GM12872 (cell line): ENCODE measurements at regions not wholly inside any gene's neighbourhood (a gene's known extent, or its start where the extent isn't known, plus 50 kb on each side); places are given as distances from the start of the nearest gene placed in this dataset.

Experiments used
- TF ChIP-seq, protein P1 (sequence below): IDR thresholded peaks from 3 replicates; pipeline ENCODE4 v1.5.1; 2011; ENCODE audit warnings: low read depth, mild to moderate bottlenecking, low read length, moderate library complexity; ENCODE audit not compliant: insufficient read depth

DNA sequence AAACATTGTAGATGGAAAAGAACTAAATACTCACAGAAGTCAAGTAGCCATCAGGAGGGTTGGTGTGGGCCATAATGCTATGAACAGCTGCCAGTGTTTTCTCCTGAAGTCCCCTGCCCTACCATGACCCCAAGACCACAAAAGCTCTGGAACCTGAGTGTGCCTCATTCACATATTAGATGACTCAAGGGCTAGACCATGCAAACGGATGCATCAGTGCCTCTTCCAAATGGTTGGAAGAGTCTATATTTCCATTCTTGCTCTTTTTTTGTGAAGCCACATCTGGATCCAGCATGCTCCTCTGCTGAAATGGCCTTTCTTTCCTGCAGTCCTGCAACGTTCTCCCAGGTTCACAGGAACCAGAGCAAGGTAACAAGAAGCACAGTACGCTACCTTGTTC, 136.6 kb upstream of the EPB41L4A start:
- TF ChIP-seq, protein P1, sequence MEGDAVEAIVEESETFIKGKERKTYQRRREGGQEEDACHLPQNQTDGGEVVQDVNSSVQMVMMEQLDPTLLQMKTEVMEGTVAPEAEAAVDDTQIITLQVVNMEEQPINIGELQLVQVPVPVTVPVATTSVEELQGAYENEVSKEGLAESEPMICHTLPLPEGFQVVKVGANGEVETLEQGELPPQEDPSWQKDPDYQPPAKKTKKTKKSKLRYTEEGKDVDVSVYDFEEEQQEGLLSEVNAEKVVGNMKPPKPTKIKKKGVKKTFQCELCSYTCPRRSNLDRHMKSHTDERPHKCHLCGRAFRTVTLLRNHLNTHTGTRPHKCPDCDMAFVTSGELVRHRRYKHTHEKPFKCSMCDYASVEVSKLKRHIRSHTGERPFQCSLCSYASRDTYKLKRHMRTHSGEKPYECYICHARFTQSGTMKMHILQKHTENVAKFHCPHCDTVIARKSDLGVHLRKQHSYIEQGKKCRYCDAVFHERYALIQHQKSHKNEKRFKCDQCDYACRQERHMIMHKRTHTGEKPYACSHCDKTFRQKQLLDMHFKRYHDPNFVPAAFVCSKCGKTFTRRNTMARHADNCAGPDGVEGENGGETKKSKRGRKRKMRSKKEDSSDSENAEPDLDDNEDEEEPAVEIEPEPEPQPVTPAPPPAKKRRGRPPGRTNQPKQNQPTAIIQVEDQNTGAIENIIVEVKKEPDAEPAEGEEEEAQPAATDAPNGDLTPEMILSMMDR: no peak

DNA sequence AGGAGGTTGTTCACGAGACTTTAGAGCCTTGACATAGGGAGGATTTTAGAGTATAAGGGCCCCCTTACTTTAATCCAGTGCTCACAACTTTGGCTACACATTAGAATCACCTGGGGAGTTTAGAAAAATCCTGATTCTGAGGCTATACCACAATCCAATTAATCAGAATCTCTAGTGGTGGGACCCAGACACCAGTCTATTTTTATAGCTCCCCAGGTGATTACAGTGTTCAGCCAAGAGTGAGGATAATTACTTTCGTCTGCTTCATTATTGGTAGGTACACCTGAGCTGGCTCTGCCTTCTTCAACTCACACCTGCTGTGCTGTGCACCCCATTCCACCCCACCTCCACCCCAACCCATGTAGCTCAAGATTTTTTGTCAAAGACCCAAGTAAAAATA, 141.3 kb upstream of the EPB41L4A start:
- TF ChIP-seq, protein P1: no peak

DNA sequence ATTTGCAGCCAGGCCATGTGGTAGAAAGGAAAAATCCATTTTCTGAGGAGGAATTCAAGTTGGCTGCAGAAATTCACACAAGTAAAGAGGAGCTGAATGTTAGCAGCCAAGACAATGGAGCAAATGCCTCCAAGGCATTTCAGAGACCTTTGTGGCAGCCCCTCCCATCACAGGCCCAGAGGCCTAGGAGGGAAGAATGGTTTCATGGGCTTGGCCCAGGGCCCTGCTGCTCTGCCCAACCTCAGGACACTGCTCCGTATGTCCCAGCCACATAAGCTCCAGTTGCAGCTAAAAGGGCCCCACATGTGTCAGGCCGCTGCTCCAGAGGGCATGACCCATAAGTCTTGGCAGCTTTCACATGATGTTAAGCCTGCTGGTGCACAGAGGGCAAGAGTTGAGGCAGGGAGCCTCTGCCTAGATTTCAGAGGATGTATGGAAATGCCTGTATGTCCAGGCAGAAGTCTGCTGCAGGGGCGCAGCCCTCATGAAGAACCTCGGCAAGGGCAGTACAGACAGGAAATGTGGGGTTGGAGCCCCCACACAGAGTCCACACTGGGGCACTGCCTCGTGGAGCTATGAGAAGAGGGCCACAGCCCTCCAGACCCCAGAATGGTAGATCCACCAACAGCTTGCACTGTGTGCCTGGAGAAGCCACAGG, 144.2 kb upstream of the EPB41L4A start:
- TF ChIP-seq, protein P1: no peak

DNA sequence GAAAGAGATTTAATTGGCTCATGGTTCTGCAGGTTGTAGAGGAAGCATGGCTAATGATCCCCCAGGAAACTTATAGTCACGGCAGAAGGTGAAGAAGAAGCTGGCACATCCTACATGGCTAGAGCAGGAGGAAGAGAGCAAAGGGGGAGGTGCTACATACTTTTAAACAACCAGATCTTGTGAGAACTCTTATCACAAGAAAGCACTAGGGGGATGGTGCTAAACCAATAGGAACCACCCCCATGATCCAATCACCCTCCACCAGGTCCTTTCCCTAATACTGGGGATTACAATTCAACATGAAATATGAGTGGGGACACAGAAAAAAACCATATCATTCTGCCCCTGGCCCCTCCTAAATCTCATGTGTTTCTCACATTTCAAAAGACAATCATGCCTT, 147.2 kb upstream of the EPB41L4A start:
- TF ChIP-seq, protein P1: no peak

DNA sequence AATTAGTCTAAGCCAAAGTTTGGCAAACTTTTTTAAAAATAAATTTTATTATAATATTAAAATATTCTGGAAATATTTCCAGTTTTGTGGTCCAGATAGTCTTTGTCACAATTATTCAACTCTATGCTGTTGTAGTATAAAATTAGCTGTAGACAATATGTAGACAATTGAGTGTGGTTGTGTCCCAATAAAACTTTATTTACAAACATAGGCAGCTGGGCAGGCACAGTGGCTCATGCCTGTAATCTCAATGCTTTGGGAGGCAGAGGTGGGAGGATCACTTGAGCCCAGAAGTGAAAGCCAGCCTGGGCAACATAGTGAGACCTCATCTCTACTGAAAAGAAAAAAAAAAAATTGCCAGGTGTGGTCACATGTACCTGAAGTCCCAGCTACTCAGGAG, 150.5 kb upstream of the EPB41L4A start:
- TF ChIP-seq, protein P1: no peak

DNA sequence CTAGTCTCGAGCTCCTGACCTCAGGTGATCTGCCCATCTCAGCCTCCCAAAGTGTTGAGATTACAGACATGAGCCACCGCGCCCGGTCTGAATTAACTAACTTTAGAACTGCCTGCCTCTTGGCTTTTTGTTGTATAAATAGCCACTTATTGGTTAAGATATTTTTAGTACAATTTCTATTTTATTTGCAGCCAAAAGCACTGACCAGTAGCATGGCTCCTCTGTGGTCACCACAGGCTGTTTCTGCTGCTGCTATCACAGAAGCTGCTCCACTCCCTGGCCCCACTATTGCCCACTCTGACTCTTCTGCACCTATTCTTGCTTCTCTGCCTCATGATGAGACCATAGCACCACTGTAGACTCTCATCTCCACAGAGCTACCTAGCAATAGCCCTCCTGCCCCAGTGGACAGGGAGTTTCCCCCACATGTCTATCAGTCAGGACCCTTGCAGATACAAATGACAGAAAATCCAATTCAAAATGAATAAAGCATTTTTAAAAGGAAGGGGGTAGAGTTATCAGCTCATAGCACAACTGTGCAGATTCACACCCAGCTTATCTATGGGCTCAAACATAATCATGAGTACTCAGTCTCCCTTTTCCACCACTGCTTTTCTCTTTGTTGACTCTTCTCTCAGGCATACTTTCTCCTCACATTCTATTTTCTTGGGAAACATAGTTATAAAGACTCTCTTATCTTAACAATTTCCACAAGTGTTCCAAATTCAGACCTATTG, 151.8 kb upstream of the EPB41L4A start:
- TF ChIP-seq, protein P1: no peak

DNA sequence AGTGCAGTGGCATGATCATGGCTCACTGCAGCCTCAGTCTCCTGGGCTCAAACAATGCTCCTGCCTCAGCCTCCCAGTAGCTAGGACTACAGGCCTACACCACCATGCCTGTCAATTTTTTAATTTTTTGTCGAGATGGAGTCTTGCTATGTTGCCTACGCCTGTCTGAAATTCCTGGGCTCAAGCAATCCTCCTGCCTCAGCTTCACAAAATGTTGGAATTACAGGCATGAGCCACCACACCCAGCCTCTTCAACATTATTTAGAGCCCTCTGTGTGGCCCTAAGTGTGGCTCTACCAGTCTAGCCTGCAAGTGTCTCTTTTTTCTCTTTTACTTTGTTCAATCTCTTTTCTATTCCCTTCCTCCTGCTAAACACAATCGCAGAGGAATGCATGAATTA, 154.4 kb upstream of the EPB41L4A start:
- TF ChIP-seq, protein P1: no peak
